ENCODE measurements at regions not wholly inside any gene's neighbourhood (a gene's known extent, or its start where the extent isn't known, plus 50 kb on each side); places are given as distances from the start of the nearest gene placed in this dataset.

DNA sequence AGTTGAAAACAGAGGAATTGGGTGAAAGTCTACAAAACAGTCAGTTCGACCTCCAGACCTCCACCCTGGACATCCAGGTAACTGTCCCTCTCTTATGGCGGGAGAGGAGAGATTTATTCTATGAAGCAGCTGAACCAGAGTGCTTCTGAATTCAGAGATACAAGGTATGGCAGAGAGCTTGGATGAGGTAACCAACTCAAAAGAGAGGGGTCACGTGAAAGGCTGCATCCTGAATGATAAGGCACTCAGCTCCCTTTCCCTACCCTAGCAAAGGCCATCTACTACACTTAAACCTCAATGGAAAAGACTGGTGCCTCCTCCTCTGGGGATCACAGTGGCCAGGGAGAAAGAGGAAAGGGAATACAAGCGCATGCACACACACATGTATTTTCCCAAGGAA lies 88.4 kb upstream of the KCNA3 start:
- DNase-seq: no peak

DNA sequence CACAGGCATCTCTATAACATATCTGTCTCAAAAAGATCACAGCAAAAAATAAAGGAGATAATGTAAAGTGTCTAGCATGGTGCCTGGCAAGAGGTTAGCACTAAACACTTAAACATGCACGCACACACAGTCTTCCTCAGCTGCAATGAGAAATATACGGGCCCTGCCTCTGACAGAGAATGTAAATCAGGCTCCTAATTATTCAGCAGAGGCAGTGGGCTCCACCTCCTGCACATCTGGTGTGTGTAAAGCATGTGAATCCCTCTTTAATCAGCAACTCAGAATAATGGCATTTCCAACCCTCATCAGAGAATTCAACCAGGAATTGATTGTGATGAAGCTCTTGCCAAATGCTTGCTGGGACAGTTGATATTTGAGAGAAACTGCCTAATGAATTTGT lies 85.6 kb upstream of the KCNA3 start:
- DNase-seq: no peak

DNA sequence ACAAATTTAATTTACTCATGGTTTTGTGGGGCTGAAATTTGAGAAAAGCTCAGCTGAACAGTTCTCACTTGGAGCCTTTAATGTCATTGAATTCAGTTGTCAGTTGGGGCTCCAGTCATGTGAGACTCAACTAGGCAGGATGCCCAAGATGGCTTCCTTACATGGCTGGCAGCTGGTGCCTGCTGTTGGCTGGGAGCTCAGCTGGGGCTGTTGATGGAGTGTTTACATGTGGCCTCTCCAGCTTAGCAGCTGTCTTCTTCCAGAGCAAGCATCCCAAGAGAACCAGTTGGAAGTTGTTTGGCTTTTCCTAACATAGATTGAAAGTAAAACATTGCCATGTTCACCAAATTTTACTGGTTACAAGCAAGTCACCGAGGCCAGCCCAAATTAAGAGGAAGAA lies 81.8 kb upstream of the KCNA3 start:
- DNase-seq: no peak

DNA sequence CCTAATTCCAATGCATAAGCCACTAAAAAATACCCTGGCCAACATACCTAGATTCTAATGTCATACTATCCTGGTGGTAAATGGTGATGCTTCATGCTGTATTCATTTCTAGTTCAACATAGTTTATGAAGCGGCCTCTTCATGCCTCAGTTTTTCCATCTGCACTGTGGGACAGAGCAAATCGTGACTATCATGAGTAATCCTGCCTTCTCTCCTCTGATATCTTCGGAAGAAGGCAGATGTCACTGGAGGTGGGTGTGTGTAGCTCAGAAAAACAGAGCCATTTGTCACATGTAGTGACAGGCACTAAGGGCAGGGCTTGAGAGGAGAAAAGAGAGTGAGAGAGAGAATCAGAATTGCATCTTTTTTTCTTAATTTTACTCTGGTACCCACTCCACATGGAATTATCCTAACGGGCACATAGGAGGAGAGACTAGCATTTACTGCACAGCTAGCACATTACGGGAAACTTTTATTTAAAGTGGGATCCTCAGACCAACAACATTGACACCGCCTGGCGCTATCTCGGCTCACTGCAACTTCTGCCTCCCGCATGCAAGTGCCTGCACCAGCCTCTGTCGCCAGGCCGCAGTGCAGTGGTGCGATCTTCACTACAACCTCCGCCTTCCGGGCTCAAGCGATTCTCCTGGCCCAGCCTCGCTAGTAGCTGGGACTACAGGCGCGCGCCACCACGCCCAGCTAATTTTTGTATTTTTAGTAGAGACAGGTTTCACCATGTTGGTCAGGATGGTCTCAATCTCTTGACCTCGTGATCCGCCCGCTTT lies 78.4 kb upstream of the KCNA3 start:
- DNase-seq: no peak

DNA sequence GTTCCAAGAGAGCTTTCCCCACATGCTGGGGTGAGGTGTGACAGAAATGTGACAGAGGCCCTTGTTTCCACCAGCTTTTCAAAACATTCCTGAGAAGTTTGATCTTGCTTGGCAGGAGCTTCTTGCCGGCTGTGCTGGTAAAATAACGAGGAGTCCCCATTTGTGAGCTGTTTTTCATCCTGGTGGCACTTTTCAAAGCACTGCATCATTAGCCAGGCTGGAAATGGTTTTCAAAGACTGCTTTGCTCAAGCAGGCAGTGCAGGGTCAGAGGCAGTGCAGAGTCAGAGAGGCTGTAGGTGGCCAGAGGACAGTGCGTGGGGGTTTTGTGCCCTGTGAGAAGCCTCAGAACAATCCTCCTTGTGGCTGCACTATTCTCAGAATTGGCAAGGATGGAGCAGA lies 75.8 kb upstream of the KCNA3 start:
- no peak for DNase-seq

DNA sequence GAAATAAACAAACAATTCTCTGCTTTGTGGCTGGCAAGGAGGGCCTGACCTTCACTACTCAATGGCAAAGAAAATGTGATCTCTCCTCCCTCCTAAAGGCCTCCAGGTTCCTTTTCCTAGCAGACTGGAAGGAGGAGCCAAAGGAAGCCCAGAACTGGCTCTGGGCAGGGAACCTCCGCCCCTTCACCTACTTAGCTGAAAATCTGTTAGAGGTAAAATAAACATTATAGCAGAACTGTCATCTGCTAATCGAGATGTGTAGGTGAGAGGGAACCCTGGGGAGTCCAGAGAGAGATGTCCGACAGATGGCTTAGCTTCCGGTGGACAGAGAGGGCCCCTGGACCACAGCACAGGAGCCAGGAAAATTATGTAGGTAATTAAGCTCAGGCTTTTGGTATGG lies 75.2 kb upstream of the KCNA3 start:
- DNase-seq: no peak

DNA sequence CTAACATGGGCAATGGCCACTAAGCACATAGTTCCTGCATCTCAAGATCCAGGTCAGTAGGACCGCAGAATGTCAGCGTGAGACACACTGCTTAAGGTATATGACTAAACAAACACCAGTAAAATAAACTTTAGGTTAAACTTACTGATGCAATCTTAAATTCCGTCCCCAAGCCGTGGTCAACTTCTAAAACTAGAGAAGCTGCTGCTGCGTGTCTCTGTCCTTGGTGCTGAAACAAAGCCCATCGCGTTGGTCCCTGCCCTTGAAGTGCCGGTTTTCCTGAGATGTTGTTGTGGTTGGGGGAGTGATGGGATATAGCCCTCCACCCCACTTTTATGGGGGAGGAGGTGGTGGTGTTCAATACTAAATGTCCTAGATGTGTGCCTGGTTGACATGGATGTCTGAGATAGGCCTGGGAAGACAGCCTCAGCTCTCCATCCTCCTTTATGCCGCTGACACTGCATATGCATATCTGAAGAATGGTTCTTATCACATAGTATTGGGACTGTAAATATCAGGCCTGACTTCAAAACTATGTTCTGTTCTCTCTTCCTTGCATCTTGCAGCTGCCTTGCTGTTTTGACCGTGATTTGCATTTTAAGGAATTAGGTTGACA lies 72.0 kb upstream of the KCNA3 start:
- peak; percentile 79 for DNase-seq

DNA sequence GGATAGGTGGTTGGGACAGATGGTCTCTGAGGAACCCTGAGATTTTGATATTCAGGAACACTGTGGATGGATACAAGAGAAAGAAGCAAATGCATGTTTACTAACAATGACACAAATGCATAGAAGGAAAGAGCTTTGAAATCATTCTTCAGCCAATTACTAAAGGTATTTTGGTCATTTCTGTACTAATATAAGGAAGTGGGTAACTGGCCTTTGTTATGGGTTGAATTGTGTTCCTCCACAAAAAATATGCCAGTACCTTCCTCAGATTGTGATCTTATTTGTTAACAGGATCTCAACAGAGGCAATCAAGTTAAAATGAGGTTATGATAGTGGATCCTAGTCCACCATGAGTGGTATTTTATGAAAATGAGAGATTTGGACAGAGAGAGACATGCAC lies 68.7 kb upstream of the KCNA3 start:
- no peak for DNase-seq

DNA sequence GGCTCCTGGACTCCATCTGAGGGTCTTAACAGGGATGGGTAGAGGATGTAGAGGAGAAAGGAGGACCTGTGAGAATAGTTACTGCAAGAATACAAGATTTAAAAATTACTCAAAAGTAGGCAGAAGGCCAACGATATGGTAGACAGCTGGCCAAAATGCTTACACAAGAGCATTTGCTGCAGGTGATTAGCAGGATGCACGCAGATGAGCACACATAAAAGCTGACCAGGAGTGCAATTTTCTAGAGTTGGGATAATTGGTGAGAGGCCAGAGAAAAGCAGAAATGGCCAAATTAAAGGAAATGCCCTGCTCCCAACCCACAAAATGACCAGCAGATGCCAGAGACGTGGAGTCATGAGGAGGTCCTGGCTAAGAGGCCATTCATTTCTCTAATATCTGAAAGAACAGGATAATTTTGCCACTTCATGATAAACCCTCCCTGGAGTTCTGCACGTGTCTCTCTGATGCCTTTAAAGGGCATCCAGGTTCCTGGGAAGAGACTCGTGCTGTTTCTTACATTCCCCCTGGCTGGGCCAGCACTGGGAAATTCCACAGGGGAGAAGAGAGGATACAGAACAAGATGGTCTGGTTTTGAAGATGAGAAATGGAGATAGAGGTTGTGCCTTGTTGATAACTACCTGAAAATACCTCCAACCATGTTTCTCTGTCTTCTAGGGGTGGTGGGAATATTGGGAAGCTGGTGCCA lies 62.3 kb upstream of the KCNA3 start:
- no peak for DNase-seq

DNA sequence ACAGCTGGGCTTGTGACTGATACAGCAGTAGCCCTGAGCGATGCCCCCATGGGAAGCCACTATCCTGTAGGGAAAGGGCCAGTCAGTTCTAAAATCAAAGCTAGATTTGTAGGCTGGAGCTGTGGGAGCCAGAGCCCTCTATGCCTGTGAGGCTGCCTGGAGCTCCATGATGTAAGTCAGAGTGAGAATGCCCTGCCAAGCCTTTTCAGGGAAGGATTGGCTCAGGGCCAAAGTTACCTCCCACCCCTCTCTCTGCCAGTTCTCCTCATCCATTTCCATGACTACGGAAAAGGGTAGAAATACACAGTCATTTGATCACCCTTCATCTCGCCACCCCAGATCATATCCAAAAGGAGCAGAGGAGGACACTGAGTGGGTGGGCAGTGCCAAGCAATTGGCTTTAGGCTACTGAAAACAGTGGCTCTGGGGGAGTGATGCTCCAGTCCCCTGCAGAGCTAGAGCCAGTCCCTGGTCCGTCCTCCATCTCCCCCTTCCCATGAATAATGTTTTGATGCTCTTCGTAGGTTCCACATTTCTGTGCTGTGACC lies 59.5 kb upstream of the KCNA3 start:
- no peak for DNase-seq

DNA sequence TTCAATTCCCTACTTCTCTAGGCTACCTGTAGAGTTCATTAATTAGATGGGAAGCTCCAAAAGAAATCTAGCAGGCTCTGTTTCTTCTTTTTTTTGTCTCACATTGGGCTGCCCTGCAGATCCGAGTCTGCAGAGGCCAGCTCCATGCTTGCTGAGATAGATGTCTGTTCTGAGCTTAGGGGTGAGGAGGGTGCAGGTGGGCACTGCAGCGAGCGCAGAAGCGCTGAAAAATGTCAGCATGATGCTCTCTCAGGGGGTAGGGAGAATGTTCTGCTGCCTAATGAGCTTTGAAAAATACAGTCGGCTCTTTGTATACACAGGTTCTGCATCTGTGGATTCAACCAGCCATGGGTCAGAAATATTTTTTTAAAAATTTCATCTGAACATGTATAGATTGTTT lies 56.8 kb upstream of the KCNA3 start:
- DNase-seq: no peak

DNA sequence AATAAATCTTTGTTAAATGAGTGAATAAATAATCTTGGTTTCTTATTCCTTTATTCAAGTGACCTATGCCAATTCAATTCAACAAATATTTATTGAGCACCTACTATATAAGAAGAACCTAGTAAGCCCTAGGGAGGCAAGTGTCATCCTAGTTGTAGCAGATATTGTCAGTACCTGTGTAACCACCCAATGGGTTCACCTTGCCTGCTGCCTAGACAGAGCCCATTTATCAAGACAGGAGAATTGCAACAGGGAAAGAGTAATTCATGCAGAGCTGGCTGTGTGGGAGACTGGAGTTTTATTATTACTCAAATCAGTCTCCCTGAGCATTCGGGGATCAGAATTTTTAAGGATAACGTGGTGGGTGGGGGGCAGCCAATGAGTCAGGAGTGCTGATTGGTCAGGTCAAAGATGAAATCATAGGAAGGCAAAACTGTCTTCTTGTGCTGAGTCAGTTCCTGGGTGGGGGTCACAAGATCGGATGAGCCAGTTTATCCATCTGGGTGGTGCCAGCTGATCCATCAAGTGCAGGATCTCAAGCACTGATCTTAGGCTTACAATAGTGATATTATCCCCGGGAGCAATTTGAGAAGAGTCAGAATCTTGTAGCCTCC lies 53.8 kb upstream of the KCNA3 start:
- DNase-seq: no peak

DNA sequence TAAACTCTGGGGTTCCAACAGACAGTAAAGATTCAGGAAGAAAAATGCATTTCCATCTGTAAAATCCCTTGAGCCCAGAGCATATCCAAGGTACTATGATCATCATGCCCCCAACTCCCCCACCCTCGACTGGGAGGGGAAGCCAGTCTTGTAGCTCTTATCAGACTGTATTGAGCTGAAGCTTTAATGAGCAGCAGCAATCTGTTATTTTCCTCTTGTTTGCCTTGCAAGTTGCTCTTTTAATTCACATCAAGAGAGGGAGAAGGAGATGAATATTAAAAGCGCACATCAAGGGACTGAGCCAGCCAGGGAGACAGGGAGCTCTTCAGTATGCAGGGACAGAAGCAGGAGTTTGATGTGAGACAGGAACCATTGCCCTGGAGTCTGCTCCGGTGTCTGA lies 52.5 kb upstream of the KCNA3 start:
- DNase-seq: no peak

DNA sequence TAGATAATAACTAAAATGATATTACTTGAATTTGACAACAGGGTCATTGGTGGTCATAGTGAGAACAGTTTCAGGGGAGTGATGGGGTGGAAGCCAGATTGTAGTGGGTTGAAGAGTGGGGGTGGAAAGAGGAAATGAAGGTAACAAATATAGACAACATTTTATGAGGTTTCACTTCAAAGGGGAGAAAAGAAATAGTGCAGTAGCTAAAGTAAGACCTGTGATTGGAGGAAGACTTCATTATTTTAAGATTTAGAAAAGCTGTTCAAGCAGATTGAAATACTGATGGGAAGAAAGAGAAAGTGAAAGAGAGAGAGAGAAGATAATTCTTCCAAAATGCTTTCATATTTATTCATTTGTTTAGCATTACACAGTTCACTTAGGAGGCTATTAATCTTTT lies 52.0 kb upstream of the KCNA3 start:
- no peak for DNase-seq

Measured in hematopoietic multipotent progenitor cell treated with erythropoietin and hydrocortisone succinate and interleukin-3 and kit ligand, for 6 days (in vitro differentiated cells).